ENCODE measurements at regions not wholly inside any gene's neighbourhood (a gene's known extent, or its start where the extent isn't known, plus 50 kb on each side); places are given as distances from the start of the nearest gene placed in this dataset.
"Not testable (repeated sequence)": the region's sequence is repeated elsewhere in the genome, so short reads cannot be mapped to it uniquely, and the experiment has no call there.

- no peak for DNase-seq (ENCODE audit: low read depth)
These were observed 220.7 kb downstream of the IRS1 start for GRCh38 chr2:226578879-226579278.

- no peak for DNase-seq (ENCODE audit: low read depth)
These were observed 221.2 kb downstream of the IRS1 start for GRCh38 chr2:226578373-226578772.

- no peak for DNase-seq (ENCODE audit: low read depth)
These were observed 223.7 kb downstream of the IRS1 start for GRCh38 chr2:226575928-226576327.

GRCh38 chr2:226573158-226573557, 226.5 kb downstream of the IRS1 start:
- DNase-seq (ENCODE audit: low read depth) = no peak

GRCh38 chr2:226564667-226565066, 235.0 kb downstream of the IRS1 start:
- no peak for DNase-seq (ENCODE audit: low read depth)

- DNase-seq (ENCODE audit: low read depth) = no peak
These were observed 237.7 kb downstream of the IRS1 start for GRCh38 chr2:226561962-226562361.

GRCh38 chr2:226560325-226560724, 239.3 kb downstream of the IRS1 start:
- DNase-seq (ENCODE audit: low read depth) = no peak

- no peak for DNase-seq (ENCODE audit: low read depth)
These were observed 240.1 kb downstream of the IRS1 start for GRCh38 chr2:226559536-226559935.

GRCh38 chr2:226558418-226558817, 241.2 kb downstream of the IRS1 start:
- DNase-seq (ENCODE audit: low read depth) = no peak

- DNase-seq (ENCODE audit: low read depth) = no peak
These were observed 243.6 kb downstream of the IRS1 start for GRCh38 chr2:226556050-226556449.

GRCh38 chr2:226554701-226555100, 244.9 kb downstream of the IRS1 start:
- no peak for DNase-seq (ENCODE audit: low read depth)

- no peak for DNase-seq (ENCODE audit: low read depth)
These were observed 246.3 kb downstream of the IRS1 start for GRCh38 chr2:226553333-226553732.

GRCh38 chr2:226552571-226553285, 246.9 kb downstream of the IRS1 start:
- DNase-seq (ENCODE audit: low read depth) = no peak

GRCh38 chr2:226551522-226552250, 247.9 kb downstream of the IRS1 start:
- DNase-seq (ENCODE audit: low read depth) = no peak

GRCh38 chr2:226550801-226551200, 248.8 kb downstream of the IRS1 start:
- no peak for DNase-seq (ENCODE audit: low read depth)

GRCh38 chr2:226548732-226549131, 250.9 kb downstream of the IRS1 start:
- DNase-seq (ENCODE audit: low read depth) = no peak

- no peak for DNase-seq (ENCODE audit: low read depth)
These were observed 254.9 kb downstream of the IRS1 start for GRCh38 chr2:226544596-226545210.

GRCh38 chr2:226540204-226540994, 259.2 kb downstream of the IRS1 start:
- DNase-seq (ENCODE audit: low read depth) = no peak

- no peak for DNase-seq (ENCODE audit: low read depth)
These were observed 263.2 kb downstream of the IRS1 start for GRCh38 chr2:226536410-226536809.

GRCh38 chr2:226532976-226533375, 266.6 kb downstream of the IRS1 start:
- not testable (repeated sequence) for DNase-seq (ENCODE audit: low read depth)

- DNase-seq (ENCODE audit: low read depth) = no peak
These were observed 268.4 kb downstream of the IRS1 start for GRCh38 chr2:226531061-226531810.

- no peak for DNase-seq (ENCODE audit: low read depth)
These were observed 270.1 kb downstream of the IRS1 start for GRCh38 chr2:226529556-226529955.

Measured in activated T-cell treated with anti-CD3 and anti-CD28 coated beads for 48 hours (primary cell).